NCI-H2196 treated with DMSO at 0.1 percent for 48 hours (cell line): ENCODE measurements at regions not wholly inside any gene's neighbourhood (a gene's known extent, or its start where the extent isn't known, plus 50 kb on each side); places are given as distances from the start of the nearest gene placed in this dataset.

Experiments
- DNase-seq: peaks from one replicate; lab custom pipeline; 2025; ENCODE audit not compliant: unreplicated experiment; lab: John Stamatoyannopoulos, UW

DNA sequence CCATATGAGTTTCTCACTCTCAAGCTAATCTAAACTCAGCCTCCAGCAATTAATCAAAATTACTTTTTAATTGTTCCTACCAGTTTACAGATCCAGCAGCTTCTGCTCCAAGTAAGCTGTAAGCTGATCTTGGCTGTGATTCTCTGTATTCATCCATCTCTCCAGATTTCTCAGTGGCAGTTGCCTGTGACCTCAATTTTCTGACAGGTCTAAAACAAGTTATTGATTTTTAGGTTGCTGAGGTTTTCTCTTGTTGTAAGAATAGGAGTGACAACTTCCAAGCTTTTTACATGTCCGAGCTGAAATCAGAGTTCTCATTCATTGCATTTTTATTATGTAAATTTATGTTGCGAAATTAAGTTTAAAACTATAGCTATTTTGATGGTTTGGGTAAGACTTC lies 1044.4 kb downstream of the PLA2G4A start:
- DNase-seq, result no peak

- no peak for DNase-seq
Observed at GRCh38 chr1:187876775-187877174, 1048.0 kb downstream of the PLA2G4A start.

DNA sequence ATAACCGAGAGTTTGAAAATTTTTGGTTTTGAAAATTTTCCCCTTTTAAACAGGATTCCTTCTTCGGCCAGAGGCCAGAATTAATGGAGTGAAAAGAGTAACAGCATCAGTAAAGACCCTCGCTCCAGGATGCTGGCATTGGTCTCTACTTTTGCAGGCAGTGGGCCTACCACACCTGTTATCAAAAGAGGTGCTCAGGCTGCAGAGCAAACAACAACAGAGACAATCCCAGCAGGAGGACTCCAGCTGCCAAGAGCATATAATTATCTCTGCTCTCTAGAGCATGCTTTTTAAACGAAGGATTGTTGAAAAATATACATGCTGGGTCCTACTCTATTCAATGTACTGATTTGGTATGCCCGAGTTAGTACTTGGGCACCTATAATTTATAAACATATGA lies 1048.5 kb downstream of the PLA2G4A start:
- no peak for DNase-seq

DNA sequence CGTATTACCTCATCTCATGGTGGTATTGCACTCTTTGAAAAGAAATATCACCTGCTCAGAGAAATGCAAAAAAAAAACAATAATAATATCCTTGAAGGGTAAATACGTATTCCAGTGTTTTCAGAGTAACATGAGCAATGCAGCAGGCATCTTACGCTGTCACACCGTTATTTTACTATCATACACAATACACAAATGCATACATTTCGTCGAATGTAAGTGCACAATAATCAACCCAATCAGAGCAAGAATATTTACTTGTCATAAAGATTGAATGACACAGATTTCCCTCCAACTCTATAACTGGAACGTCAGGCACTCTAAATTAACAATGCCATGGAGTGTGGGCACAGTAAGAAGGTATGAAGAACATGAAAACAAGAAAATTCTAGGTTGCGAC lies 1050.1 kb downstream of the PLA2G4A start:
- no peak for DNase-seq

DNA sequence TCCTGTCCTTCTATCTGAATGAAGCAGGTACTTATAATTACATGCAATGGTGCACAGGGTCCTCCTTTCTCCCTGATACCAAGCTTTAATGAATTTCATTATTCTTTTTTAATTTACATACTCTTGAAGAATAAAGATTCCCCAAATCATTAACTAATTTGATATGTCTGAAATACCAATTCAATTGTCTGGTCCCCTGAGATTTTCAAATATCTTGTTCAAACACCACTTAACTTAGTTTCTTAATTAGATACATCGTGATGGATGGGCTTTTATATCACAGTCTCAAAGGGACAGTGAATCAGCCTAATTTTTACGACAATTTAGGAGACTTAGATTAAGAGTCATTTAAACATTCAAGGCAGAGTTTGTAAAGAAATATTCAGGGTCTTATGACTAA lies 1054.6 kb downstream of the PLA2G4A start:
- DNase-seq, result no peak

- DNase-seq, result no peak
Observed at GRCh38 chr1:187891993-187892682, 1063.4 kb downstream of the PLA2G4A start.

DNA sequence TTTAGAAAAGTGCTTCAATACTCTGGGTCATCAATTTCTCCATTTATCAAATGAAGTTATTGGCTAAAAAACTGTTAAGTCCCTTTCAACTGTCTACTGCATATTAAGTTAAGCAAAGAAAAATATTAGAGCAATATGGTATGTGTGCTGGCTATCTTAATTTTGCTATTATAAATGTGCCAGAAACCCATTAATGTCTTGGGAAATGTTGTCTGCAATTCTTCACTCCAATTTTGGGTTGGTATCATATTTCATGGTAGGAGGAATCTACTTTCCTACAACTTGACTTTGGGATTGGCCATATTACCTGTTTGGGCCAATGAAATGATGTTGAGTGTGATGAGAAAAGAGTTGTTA lies 1063.9 kb downstream of the PLA2G4A start:
- no peak for DNase-seq

- no peak for DNase-seq
Observed at GRCh38 chr1:187893471-187893870, 1064.7 kb downstream of the PLA2G4A start.

- no peak for DNase-seq
Observed at GRCh38 chr1:187894349-187894748, 1065.6 kb downstream of the PLA2G4A start.

DNA sequence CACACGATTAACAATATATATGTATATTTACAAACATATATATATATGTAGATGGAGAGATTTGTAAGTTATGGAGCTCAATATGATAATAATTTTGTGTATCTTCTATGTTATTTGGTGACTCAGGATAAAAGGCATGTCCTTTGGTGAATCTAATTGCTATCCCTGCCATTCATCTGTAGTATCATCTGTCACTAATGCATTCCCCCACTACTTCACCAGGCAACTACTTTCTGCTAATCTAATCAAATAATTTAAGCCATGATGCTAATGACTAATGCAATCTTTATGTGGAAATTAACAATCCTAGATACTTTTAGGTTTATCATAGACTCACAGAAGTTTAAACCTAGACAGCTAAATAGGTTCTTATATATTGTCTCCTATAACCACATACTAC lies 1074.5 kb downstream of the PLA2G4A start:
- no peak for DNase-seq

- DNase-seq, result no peak
Observed at GRCh38 chr1:187909382-187909781, 1080.6 kb downstream of the PLA2G4A start.

- no peak for DNase-seq
Observed at GRCh38 chr1:187911820-187912219, 1083.1 kb downstream of the PLA2G4A start.

GRCh38 chr1:187920976-187921375 lies 1092.2 kb downstream of the PLA2G4A start:
- DNase-seq, result no peak

DNA sequence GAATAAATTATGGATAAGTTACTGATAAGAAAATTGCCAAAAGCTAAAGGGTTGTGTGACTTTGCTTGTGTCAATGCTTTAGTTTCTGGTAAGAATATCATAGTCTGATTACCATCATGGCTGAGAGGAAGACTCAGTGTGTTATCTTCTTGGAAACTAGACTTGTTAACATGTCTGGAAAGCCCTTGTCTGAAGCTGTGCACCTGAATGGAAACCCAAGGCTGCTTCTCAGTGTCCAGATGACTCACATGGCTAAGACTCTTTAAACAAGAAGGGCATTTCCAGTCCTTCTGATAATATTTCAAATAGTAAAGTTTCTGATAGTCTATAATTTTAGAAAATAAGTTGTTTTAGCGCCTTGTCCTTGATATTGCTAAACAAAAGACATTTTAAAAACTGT lies 1092.7 kb downstream of the PLA2G4A start:
- DNase-seq, result no peak

DNA sequence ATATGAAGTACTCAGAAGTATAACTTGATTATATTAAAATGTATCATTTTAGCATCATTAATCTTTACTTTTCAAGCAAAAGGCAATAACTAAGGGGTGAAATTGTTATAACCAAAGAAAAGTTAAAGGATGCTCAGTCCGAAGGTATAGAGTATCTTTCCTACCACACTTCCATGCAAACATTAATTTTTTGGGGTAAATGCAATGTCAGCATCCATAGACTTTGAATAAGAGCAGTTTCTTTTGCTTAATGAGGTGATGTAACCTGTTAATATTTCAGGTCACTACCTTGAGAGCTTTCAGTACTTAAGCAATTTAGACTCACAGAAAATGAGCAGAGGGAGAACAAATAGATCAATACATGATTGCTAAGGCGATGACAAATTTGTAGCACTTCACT lies 1093.5 kb downstream of the PLA2G4A start:
- no peak for DNase-seq

GRCh38 chr1:187924252-187924651 lies 1095.5 kb downstream of the PLA2G4A start:
- no peak for DNase-seq

DNA sequence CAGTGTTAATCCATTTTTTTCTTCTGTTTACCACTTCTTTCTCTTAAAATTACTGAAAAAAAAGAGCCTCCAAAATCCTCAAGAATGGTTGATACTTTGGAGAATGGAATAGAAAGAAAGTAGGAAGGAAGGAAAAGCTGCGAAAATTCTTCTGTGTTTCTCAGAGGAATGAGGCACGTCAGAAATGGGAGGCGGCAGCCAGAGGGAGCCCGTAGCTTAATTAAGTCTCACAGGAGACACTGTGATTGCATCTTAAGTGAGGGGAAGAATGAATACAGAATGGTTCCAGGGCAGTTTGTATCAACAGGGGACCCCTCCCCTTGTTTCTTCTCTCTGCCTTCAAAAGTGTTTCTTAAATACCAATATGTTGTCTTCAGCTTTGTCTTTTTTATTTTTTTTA lies 1099.5 kb downstream of the PLA2G4A start:
- DNase-seq, result no peak

- no peak for DNase-seq
Observed at GRCh38 chr1:187928696-187929095, 1099.9 kb downstream of the PLA2G4A start.

DNA sequence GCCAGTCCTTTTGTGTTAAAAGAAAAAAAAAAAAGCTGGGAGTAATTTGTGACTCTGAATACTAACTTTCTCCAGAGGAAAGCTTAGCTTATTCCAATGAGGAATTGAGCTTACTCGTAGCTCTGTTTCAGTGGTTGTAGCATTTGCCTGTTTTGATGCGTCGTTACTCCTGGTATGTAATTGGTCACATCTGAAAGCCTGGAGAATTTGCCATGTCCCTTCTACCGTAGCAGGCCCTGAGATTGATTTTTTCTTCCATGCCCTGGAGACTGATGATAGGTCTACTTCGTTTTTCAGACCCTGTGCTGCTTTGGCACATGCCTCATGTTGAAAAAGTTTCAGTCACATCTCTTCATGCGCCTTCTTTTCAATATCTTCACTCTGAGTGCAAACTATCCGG lies 1103.0 kb downstream of the PLA2G4A start:
- DNase-seq, result no peak

GRCh38 chr1:187933562-187934419 lies 1105.0 kb downstream of the PLA2G4A start:
- DNase-seq, result no peak

GRCh38 chr1:187936667-187937066 lies 1107.9 kb downstream of the PLA2G4A start:
- no peak for DNase-seq

DNA sequence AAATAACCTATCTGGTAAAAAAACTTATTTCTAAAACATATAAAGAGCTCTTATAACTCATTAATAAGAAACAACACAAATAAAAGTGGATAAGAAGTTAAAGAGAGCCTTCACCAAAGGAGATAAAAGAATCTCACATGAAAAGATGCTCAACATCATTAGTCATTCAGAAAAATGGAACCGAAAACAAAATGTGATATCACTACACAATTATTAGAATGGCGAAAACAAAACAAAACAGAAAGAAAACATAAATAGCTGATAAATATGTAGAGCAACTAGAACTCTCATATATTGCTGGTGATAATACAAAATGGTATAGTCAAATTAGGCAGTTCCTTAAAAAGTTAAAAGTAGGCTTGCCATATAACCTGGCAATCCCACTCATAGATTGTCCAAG lies 1109.3 kb downstream of the PLA2G4A start:
- no peak for DNase-seq

DNA sequence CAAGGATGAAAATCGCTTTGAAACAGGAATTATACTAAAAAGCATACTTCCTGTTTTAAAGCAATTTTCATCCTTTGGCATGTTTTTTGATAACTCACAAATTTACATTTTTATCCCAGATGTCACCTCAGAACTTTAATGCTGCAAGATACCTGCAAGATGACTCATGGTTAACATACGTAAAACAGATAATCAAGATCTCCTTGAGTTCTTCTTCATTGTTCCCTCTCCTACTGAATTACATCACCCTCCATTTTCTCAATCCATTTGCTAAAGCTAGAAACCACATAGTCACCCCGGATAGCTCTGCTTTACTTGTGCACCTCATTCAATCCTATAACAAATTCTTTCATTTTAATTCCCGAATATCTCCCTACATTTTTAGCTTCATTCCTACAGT lies 1114.2 kb downstream of the PLA2G4A start:
- DNase-seq, result no peak
